ENCODE measurements at regions not wholly inside any gene's neighbourhood (a gene's known extent, or its start where the extent isn't known, plus 50 kb on each side); places are given as distances from the start of the nearest gene placed in this dataset.

GRCh38 chr5:50964746-50965653 is 298.6 kb downstream of the PARP8 start:
- no peak for DNase-seq (ENCODE audit: low spot score)

DNA sequence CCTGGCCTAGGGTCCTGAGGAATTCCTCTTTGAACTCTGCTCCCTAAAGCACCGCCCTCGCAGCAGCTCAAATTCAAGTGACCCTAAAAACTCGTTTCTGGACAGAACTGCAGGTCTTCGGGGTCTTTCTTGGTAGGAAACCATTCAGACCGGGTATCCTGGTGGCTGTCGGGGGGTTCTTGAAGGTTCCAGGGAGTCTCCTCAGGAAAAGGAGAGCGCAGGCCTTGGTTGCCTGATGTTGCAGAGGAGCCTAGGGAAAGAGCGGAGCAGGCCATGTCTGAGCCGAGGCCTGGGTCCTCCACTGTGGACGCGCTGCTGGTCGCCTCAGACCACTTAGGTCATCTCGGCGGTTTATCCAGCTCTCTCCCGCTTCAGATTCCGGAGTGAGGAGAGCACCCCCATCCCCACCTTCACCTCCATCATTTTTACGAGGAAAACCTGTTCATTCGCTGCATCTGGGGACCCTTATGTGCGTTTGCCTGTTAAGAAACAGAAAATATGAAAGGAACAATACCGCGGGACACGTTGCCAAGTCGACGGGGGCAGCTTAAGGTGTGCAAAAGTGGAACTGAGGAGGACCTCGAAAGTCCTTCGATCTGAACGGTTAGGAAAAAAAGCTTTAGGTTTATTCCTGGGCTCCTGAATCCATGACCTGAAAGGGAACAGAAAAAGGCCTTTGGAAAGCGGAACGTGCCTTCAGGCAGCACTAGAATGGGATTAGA is 299.4 kb downstream of the PARP8 start:
- no peak for DNase-seq (ENCODE audit: low spot score)

GRCh38 chr5:50967009-50967562 is 300.6 kb downstream of the PARP8 start:
- DNase-seq (ENCODE audit: low spot score) = no peak

GRCh38 chr5:50967563-50968355 is 301.3 kb downstream of the PARP8 start:
- no peak for DNase-seq (ENCODE audit: low spot score)

GRCh38 chr5:50968356-50969149 is 302.1 kb downstream of the PARP8 start:
- peak; percentile 70 for DNase-seq (ENCODE audit: low spot score)

GRCh38 chr5:50969151-50970031 is 303.0 kb downstream of the PARP8 start:
- no peak for DNase-seq (ENCODE audit: low spot score)

DNA sequence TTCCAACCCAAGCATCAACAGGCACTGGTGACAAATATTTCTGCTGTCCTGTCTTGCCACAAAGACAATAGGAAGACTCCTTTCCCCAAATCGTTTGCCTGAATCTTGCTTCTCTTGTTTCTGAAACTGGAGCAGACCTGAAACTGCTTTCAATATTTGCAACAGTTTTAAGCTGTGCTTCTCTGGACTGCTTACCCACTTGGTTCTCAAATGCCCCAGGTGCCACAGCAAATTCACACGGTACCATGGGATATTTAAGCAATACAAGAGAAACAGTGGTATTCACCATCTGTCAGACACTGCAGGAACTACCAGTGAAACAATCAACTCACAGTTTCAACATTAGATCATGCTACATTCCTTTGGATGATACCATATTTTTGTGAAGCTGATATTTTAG is 309.4 kb downstream of the PARP8 start:
- DNase-seq (ENCODE audit: low spot score) = no peak

DNA sequence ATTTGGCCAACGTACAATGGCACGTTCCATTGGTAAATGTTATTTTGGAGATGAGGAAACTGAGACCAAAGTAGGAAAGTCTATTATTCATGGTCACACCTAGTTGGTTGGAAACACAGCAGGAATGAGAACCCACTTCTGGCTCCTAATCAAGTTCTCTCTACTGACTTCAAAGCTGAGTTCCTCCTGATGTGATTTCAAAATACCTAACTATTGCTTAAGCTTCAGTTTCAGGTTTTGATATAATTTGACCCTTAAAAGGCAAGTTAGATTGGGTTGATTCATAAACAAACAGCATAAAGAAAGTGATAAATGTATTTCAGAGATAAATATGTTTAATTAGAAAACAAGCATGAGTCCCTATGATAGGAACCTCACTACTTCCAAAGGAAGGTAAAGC is 312.5 kb downstream of the PARP8 start:
- DNase-seq (ENCODE audit: low spot score) = no peak

DNA sequence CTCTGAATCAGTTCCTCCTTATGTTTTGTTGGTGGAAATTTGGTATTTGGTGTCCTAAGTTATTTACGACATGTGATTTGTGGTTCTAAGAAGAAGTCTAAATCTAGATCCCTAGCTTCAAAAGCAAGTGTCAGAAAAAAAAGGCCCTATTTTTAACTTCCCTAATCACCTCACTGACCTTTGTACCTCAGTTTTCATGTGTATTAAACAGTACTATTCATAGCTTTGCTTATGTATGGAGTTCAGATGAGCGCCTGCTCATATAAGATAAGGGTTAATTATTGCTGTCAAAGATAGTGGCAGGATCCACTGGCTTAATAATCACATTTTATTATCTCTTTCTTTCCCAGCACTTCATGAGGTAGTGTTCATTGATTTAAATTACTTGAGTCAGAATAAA is 318.2 kb downstream of the PARP8 start:
- DNase-seq (ENCODE audit: low spot score) = no peak

DNA sequence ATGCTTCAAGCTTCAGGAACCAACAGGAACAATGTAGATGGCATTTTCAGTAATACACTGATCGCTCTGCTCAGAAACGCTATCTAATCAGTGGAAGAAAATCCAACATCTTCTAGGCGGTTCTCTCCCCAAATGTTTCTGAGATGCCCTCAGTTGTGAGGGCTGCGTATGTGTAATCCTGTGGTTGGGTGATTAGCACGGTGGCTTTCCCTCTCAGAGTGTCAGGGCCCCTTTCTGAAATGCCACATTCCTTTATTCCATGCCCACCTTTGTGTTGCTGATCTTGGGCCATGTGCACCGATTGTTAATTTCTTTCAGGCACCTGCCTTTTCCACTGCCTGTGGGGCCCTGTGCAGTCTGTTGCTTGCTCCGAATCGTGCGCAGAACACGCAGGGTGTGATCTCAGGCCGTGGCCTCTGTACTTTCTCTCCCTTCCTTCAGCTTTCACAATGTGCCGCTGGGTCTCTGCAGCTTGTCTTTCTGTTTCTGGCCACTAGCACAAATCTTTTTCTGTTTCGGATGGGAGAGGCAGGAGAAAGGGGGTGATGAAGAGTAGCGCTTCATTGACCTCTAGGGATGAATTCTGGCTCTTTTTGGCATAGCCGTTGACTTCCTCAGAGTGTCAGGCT is 324.0 kb downstream of the PARP8 start:
- no peak for DNase-seq (ENCODE audit: low spot score)

GRCh38 chr5:50995285-50995942 is 329.0 kb downstream of the PARP8 start:
- DNase-seq (ENCODE audit: low spot score) = no peak

DNA sequence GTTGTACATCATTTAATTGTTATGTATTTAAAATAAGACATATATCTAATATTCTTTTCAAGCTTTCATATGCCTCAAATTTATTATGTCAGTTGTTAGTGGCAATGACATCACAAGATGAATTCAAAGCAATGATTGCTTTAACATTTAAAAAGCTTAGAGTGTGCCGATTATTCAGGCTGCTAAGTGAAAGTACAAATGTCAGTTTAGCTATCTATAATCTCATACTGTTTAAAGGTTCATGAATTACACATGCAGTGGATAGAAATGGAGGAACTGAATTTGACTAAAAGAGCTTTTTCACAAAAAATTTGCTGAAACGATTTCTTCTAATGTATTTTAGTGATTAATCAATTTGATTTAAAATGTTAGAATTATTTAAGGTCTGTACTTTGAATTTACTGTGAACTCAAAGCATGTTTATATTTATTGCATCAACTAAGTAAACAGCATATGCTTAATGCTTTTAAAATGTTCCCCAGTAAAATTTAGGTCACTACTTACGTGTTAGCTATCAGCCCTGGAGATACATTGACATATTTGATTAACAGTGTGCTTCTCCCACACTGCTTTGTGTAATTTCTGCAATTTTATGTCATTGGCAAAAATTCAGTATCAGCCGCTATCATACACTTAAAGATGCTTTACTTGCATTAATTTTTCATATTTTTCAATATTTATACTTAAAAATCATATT is 334.9 kb downstream of the PARP8 start:
- no peak for DNase-seq (ENCODE audit: low spot score)

GRCh38 chr5:51002368-51002767 is 335.9 kb downstream of the PARP8 start:
- no peak for DNase-seq (ENCODE audit: low spot score)

DNA sequence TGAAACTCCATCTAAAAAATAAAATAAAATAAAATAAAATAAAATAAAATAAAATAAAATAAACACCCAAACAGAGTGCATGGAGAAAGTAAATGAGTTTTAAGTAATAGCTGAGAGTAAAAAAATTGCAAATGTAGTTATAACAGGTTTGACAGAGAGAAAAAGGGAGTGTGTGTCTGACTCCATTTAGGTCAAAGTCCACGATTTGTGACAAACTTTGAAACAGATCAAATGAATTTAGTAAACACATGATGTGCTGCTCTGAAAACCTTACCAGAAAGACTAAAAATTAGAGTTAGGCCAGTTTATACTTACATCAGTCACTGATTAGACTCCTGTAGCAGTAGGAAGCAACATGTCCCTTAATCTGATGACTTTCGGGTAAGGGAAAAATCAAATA is 346.6 kb downstream of the PARP8 start:
- no peak for DNase-seq (ENCODE audit: low spot score)

- DNase-seq (ENCODE audit: low spot score) = no peak
Measured at GRCh38 chr5:51018423-51018822, 352.0 kb downstream of the PARP8 start.

DNA sequence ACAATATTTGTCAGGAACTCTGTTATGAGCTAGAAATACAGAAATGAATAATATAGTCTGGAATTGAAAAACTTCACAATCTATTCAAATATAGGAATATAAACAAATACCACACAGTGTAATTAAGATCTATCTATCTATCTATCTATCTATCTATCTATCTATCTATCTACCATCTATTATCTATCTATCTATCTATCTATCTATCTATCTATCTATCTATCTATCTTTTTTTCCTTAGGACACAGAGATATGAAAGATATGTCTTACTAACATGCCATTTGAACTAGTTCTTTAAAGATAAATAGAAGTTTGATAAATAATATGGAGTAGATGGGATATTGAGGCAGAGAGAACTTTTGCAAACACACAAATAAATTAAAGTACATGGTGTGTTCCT is 357.8 kb downstream of the PARP8 start:
- no peak for DNase-seq (ENCODE audit: low spot score)

- DNase-seq (ENCODE audit: low spot score) = no peak
Measured at GRCh38 chr5:51027271-51027670, 356.0 kb upstream of the ISL1 start.

DNA sequence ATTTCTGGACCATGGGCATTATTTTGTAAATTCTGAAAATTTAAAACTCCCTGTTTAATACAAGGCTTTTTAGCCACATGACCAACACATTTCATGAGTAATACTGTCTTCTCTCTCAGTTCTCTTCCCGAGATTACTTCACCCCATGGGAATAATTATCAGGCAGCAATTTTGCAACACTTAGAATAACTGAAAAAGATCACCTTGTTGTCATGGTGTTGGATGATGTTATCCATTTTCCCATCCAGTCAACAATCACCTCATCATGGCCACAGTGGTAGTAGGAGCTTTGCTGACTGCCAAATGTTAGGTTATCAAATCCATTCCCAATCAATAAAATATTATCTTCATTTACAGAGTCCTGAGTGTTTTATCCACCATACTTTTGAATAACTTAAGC is 354.9 kb upstream of the ISL1 start:
- DNase-seq (ENCODE audit: low spot score) = no peak

GRCh38 chr5:51033215-51033614 is 350.0 kb upstream of the ISL1 start:
- no peak for DNase-seq (ENCODE audit: low spot score)
